ENCODE measurements at regions not wholly inside any gene's neighbourhood (a gene's known extent, or its start where the extent isn't known, plus 50 kb on each side); places are given as distances from the start of the nearest gene placed in this dataset.

DNA sequence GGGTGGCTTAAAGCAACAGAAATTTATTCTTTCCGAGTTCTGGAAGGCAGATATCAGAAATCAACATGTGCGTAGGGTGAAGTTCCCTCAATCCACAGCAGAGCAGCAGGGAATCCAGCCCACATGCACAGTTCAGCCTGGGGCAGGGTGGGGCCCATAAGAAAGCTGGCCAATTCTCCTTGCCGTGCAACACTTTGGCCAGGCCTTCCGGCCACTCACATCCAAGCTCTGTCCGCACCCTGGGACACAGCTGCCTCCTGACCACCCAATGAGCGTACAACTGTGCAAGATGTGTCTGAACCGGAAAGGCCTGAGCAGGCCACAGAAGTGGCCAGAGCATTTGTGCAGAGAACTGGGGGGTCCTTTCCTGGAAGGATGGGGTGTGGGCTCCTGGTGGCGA lies 274.9 kb downstream of the GADD45G start (continued):
- TF ChIP-seq, protein P1, sequence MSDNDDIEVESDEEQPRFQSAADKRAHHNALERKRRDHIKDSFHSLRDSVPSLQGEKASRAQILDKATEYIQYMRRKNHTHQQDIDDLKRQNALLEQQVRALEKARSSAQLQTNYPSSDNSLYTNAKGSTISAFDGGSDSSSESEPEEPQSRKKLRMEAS (IDR thresholded peaks at IDR 0.05; ENCODE audit: low read depth), result no peak

DNA sequence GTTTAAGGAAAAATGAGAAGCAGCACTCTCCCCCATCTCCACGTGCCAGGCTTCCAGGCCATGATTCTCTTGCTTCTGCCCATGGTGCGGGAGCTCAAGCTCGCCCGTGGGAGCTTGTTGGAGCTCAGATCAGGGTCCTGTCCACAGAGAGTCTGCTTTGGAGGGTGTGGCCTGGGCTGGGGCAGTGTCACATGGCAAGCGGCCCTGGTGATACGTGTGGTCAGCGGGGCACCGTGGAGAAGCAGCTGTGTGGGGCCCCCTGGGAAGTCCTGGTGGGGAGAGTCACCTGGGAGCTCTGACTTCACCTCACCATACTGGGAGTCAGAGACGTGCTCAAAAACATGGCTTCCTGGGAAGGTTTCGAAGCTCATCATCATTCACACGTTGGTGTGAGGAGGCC lies 275.3 kb downstream of the GADD45G start:
- Histone ChIP-seq H3K79me2 (ENCODE audit: insufficient read depth) (no peaks in the 10 kb centered on the region), H3F3A (replicated peaks; ENCODE audit: insufficient read depth) (no peaks in the 10 kb centered on the region), H3K4me1 (ENCODE audit: control insufficient read depth in 1 of 2, insufficient read depth in 2 of 2, low read depth in 1 of 2, low read length in 1 of 2) (peaks cover 0 to 11% of the 10 kb centered on the region in 2 experiments; a peak in 1 of 4 replicates), H3K36me3 (replicated peaks in 1 of 2; ENCODE audit: control insufficient read depth in 1 of 2, insufficient read depth in 2 of 2, low read length in 1 of 2) (no peaks in the 10 kb centered on the region), H3K27me3 (ENCODE audit: insufficient read depth) (no peaks in the 10 kb centered on the region), H3K4me3 (ENCODE audit: low read depth in 2 of 2, low read length in 1 of 2) (no peak overlapping the region), H3K27ac (ENCODE audit: low read depth in 2 of 2, low read length in 1 of 2) (no peak overlapping the region), H2AFZ (ENCODE audit: low read depth) (no peak overlapping the region), H3K9ac (no peak overlapping the region), H3K9me3 (no peaks in the 10 kb centered on the region), H3K4me2 (no peak overlapping the region), H3K9me2 (no peaks in the 10 kb centered on the region), H4K20me1 (ENCODE audit: insufficient read depth) (no peaks in the 10 kb centered on the region)
- POLR2A ChIA-PET, result no interaction called here
- TF ChIP-seq NRF1 (IDR thresholded peaks at IDR 0.05; ENCODE audit: low read depth, low read length) (no peak), SMC3 (IDR thresholded peaks at IDR 0.05; ENCODE audit: low read depth, low read length) (no peak), FOXJ3 (CRISPR knock-in tag; IDR thresholded peaks at IDR 0.05) (no peak), MXI1 (IDR thresholded peaks at IDR 0.05; ENCODE audit: low read depth, low read length) (no peak)
- TF ChIP-seq, protein P2, sequence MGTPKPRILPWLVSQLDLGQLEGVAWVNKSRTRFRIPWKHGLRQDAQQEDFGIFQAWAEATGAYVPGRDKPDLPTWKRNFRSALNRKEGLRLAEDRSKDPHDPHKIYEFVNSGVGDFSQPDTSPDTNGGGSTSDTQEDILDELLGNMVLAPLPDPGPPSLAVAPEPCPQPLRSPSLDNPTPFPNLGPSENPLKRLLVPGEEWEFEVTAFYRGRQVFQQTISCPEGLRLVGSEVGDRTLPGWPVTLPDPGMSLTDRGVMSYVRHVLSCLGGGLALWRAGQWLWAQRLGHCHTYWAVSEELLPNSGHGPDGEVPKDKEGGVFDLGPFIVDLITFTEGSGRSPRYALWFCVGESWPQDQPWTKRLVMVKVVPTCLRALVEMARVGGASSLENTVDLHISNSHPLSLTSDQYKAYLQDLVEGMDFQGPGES (IDR thresholded peaks at IDR 0.05; ENCODE audit: low read depth, low read length), result no peak
- no peak for DNase-seq
- WGBS (ENCODE audit: low lambda C conversion rate), result 50% methylated on average over 11 of the region's 11 CpGs
- CTCF ChIA-PET, result interaction anchor here (1.2 kb wide), 1 partner anchor 277 kb away, joined by 4 read pairs; no protein-coding TSS in a partner anchor

DNA sequence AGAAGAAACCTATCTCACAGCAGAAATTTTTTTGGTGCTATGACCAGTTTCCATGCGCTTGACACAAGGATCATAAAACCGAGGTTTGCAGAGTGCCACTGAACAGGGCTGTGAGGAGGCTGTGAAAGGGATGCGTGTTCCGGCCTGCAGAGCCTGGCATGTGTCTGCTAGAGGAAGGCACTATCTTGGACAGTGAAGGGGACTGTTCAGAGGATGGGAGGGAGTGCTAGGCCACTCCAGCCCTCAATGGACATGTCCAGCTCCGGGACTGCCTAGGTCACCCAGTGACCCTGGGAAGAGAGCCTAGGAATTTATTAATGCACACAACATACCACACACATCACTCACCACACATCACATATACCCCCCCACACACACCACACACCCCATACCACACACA lies 275.9 kb downstream of the GADD45G start:
- TF ChIP-seq YY1 (IDR thresholded peaks at IDR 0.05; ENCODE audit: low read depth), result no peak
- TF ChIP-seq, protein P3, sequence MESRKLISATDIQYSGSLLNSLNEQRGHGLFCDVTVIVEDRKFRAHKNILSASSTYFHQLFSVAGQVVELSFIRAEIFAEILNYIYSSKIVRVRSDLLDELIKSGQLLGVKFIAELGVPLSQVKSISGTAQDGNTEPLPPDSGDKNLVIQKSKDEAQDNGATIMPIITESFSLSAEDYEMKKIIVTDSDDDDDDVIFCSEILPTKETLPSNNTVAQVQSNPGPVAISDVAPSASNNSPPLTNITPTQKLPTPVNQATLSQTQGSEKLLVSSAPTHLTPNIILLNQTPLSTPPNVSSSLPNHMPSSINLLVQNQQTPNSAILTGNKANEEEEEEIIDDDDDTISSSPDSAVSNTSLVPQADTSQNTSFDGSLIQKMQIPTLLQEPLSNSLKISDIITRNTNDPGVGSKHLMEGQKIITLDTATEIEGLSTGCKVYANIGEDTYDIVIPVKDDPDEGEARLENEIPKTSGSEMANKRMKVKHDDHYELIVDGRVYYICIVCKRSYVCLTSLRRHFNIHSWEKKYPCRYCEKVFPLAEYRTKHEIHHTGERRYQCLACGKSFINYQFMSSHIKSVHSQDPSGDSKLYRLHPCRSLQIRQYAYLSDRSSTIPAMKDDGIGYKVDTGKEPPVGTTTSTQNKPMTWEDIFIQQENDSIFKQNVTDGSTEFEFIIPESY (IDR thresholded peaks at IDR 0.05; ENCODE audit: borderline replicate concordance, low read depth), result no peak
- no peak for TF ChIP-seq MXI1 (IDR thresholded peaks at IDR 0.05; ENCODE audit: low read depth, low read length)
- TF ChIP-seq TAF1 (IDR thresholded peaks at IDR 0.05; ENCODE audit: borderline replicate concordance, low read depth, low read length), result no peak
- TF ChIP-seq GATA2 (CRISPR knock-in tag; IDR thresholded peaks at IDR 0.05), result no peak
- TF ChIP-seq TEAD4 (IDR thresholded peaks at IDR 0.05; ENCODE audit: borderline replicate concordance, insufficient read depth), result no peak
- Histone ChIP-seq H3K9me2 (no peaks in the 10 kb centered on the region), H3K27me3 (ENCODE audit: insufficient read depth) (no peaks in the 10 kb centered on the region), H3K4me2 (no peak overlapping the region), H3K27ac (ENCODE audit: low read depth in 2 of 2, low read length in 1 of 2) (no peak overlapping the region), H3K79me2 (ENCODE audit: insufficient read depth) (no peaks in the 10 kb centered on the region), H3K36me3 (replicated peaks in 1 of 2; ENCODE audit: control insufficient read depth in 1 of 2, insufficient read depth in 2 of 2, low read length in 1 of 2) (no peaks in the 10 kb centered on the region), H3K9ac (no peak overlapping the region), H3K4me3 (ENCODE audit: low read depth in 2 of 2, low read length in 1 of 2) (no peak overlapping the region), H3K9me3 (no peaks in the 10 kb centered on the region), H2AFZ (ENCODE audit: low read depth) (no peak overlapping the region), H4K20me1 (ENCODE audit: insufficient read depth) (no peaks in the 10 kb centered on the region), H3K4me1 (ENCODE audit: control insufficient read depth in 1 of 2, insufficient read depth in 2 of 2, low read depth in 1 of 2, low read length in 1 of 2) (peaks cover 0 to 7% of the 10 kb centered on the region in 2 experiments; a peak in 1 of 4 replicates), H3F3A (replicated peaks; ENCODE audit: insufficient read depth) (no peaks in the 10 kb centered on the region)
- DNase-seq, result no peak
- ChIA-PET CTCF (interaction anchor here (1.2 kb wide), 1 partner anchor 278 kb away, joined by 4 read pairs; no protein-coding TSS in a partner anchor), POLR2A (no interaction called here)
- 79% methylated on average over 4 of the region's 5 CpGs for WGBS (ENCODE audit: low lambda C conversion rate)

Data from SK-N-SH (cell line).